HCT116 (cell line): ENCODE measurements at regions not wholly inside any gene's neighbourhood (a gene's known extent, or its start where the extent isn't known, plus 50 kb on each side); places are given as distances from the start of the nearest gene placed in this dataset.

ENCODE experiments used
- ATAC-seq: fragments of 200-7000 bp; cut with Tn5 transposase; 2 replicates; pipeline ENCODE4 v1.9.1; 2020; ENCODE audit warnings: mild to moderate bottlenecking, moderate library complexity
- BruUV-seq: library from RNA; stranded (reverse); fragments of 400-500 nt; replicated peaks from 2 replicates; lab custom pipeline; 2021; lab: Mats Ljungman, UMichigan
- CTCF ChIA-PET: fragments of 300-600 bp; sonication (Branson Sonifier 250); formaldehyde crosslinking; loops from one replicate; lab custom pipeline; 2021; ENCODE audit warnings: antibody characterized with exemption; lab: Charles Lee
- POLR2A ChIA-PET: fragments of 300-600, 350-600 bp; sonication (Branson Sonifier 250); formaldehyde crosslinking; loops from one replicate; lab custom pipeline; 2021; ENCODE audit warnings: antibody characterized with exemption; lab: Charles Lee
- RAD21 ChIA-PET, 2 experiments: fragments of 300-600 bp; sonication (Branson Sonifier 250); formaldehyde crosslinking; loops; one replicate each; lab custom pipeline; 2023; ENCODE audit warnings: low total read pairs in 2 of 2; ENCODE audit not compliant: uncharacterized antibody in 2 of 2, unreplicated experiment in 2 of 2, low non-redundant PET in 1 of 2; lab: Charles Lee
- DNase-seq: peaks from one replicate; pipeline ENCODE4 v3.0.0-alpha.2; 2010; ENCODE audit warnings: low read depth, low spot score
- H2AFZ ChIP-seq: fragments of 200-600 bp; shearing (Covaris generic), sonication (generic); 2 replicates; pipeline ENCODE4 v1.6.1; 2017; ENCODE audit warnings: low read depth, mixed run types, mixed read lengths, antibody characterized with exemption, low read length; ENCODE audit not compliant: poor library complexity, severe bottlenecking
- H3K27ac ChIP-seq: 2 replicates; pipeline ENCODE4 v1.5.1; 2012; ENCODE audit warnings: low read depth, low read length
- H3K27me3 ChIP-seq: fragments of 200-600 bp; sonication (generic); 2 replicates; pipeline ENCODE4 v1.6.1; 2016; ENCODE audit warnings: mixed run types, low read length, mixed read lengths; ENCODE audit not compliant: insufficient read depth
- H3K36me3 ChIP-seq, 2 experiments: fragments of 200-500 bp in 1 of 2; fragments of 200-600 bp in 1 of 2; sonication (Bioruptor generic) in 1 of 2; sonication (generic) in 1 of 2; 2 replicates each; pipeline versions ENCODE4 v1.5.1 to v1.6.1; 2014 to 2016; ENCODE audit warnings: low read length in 2 of 2, inconsistent platforms in 1 of 2, mixed read lengths in 1 of 2, mixed run types in 1 of 2; ENCODE audit not compliant: insufficient read depth in 2 of 2, control insufficient read depth in 1 of 2
- H3K4me1 ChIP-seq, 2 experiments: fragments of 200-600 bp in 1 of 2; sonication (generic) in 1 of 2; 2 replicates each; pipeline versions ENCODE4 v1.5.1 to v1.6.1; 2012 to 2017; ENCODE audit warnings: low read length in 2 of 2, inconsistent platforms in 1 of 2, mild to moderate bottlenecking in 1 of 2, mixed read lengths in 1 of 2, mixed run types in 1 of 2, moderate library complexity in 1 of 2; ENCODE audit not compliant: insufficient read depth in 2 of 2, control insufficient read depth in 1 of 2
- H3K4me2 ChIP-seq: fragments of 200-600 bp; sonication (generic); 2 replicates; pipeline ENCODE4 v1.6.1; 2017; ENCODE audit warnings: mixed run types, low read length, mixed read lengths
- H3K4me3 ChIP-seq, 2 experiments: fragments of 200-600 bp in 1 of 2; sonication (generic) in 1 of 2; replicated peaks in 1 of 2; 2 replicates each; pipeline ENCODE4 v1.5.1; 2011 to 2016; ENCODE audit warnings: low read length in 2 of 2, control low read depth in 1 of 2, low read depth in 1 of 2, mild to moderate bottlenecking in 1 of 2, mixed read lengths in 1 of 2, mixed run types in 1 of 2
- H3K79me2 ChIP-seq: fragments of 200-600 bp; sonication (generic); 2 replicates; pipeline ENCODE4 v1.6.1; 2017; ENCODE audit warnings: mild to moderate bottlenecking, mixed run types, low read length, moderate library complexity, mixed read lengths; ENCODE audit not compliant: insufficient read depth
- H3K9ac ChIP-seq: fragments of 200-600 bp; sonication (generic); 2 replicates; pipeline ENCODE4 v1.6.1; 2016; ENCODE audit warnings: low read length, mixed read lengths
- H3K9me2 ChIP-seq: fragments of 200-600 bp; sonication (generic), shearing (Covaris generic); 2 replicates; pipeline ENCODE4 v1.6.1; 2017; ENCODE audit warnings: mixed run types, mild to moderate bottlenecking, moderate library complexity; ENCODE audit not compliant: insufficient read depth
- H3K9me3 ChIP-seq, 2 experiments: fragments of 200-500 bp in 1 of 2; fragments of 200-600 bp in 1 of 2; sonication (Bioruptor generic) in 1 of 2; sonication (generic) in 1 of 2; 2 replicates each; pipeline ENCODE4 v1.6.1; 2014 to 2017; ENCODE audit warnings: low read length in 2 of 2, mixed read lengths in 2 of 2, inconsistent platforms in 1 of 2, low read depth in 1 of 2, mild to moderate bottlenecking in 1 of 2, mixed run types in 1 of 2, moderate library complexity in 1 of 2; ENCODE audit not compliant: control insufficient read depth in 1 of 2, insufficient read depth in 1 of 2
- H4K20me1 ChIP-seq: fragments of 200-600 bp; sonication (generic), shearing (Covaris generic); 2 replicates; pipeline ENCODE4 v1.6.1; 2017; ENCODE audit warnings: mixed run types, mild to moderate bottlenecking, moderate library complexity; ENCODE audit not compliant: insufficient read depth
- ATF3 ChIP-seq: IDR thresholded peaks from 2 replicates; pipeline ENCODE4 v1.6.1; 2012
- CBX3 ChIP-seq: IDR thresholded peaks from 2 replicates; pipeline ENCODE4 v1.6.1; 2012; ENCODE audit warnings: low read depth
- EZH2 ChIP-seq: fragments of 200-600 bp; sonication (generic); IDR thresholded peaks from 2 replicates; pipeline ENCODE4 v1.6.1; 2017; ENCODE audit warnings: antibody characterized with exemption, mixed run types
- EZH2phosphoT487 ChIP-seq: fragments of 200-600 bp; IDR thresholded peaks from 2 replicates; pipeline ENCODE4 v1.6.1; 2018; ENCODE audit warnings: antibody characterized with exemption, borderline replicate concordance
- FOSL1 ChIP-seq: IDR thresholded peaks from 2 replicates; pipeline ENCODE4 v1.6.1; 2012; ENCODE audit warnings: low read depth
- POLR2AphosphoS5 ChIP-seq: IDR thresholded peaks from 2 replicates; pipeline ENCODE4 v1.6.1; 2011; ENCODE audit warnings: mild to moderate bottlenecking, low read depth, low read length, moderate library complexity
- RAD21 ChIP-seq: IDR thresholded peaks from 2 replicates; pipeline ENCODE4 v1.6.1; 2012; ENCODE audit warnings: low read depth, mild to moderate bottlenecking
- SIN3A ChIP-seq: IDR thresholded peaks from 2 replicates; pipeline ENCODE4 v1.6.1; 2012; ENCODE audit warnings: low read depth
- YY1 ChIP-seq: IDR thresholded peaks from 2 replicates; pipeline ENCODE4 v1.6.1; 2011; ENCODE audit warnings: low read length, low read depth, moderate library complexity, mild to moderate bottlenecking; ENCODE audit not compliant: insufficient replicate concordance; ENCODE audit errors: extremely low read depth
- ZNF274 ChIP-seq: fragments of 200-500 bp; sonication (Bioruptor generic); IDR thresholded peaks from 2 replicates; pipeline ENCODE4 v1.6.1; 2014; ENCODE audit warnings: mild to moderate bottlenecking, low read depth, low read length, inconsistent platforms
- intact Hi-C: fragments of 100-400 bp; cut with micrococcal nuclease; formaldehyde crosslinking; loops from 2 replicates; pipeline ENCODE4 v1.10.0; 2022

- Histone ChIP-seq H3K9me3 (no peaks in the 10 kb centered on the region), H3K4me1 (no peaks in the 10 kb centered on the region), H3K4me2 (no peak overlapping the region), H3K27me3 (no peaks in the 10 kb centered on the region), H3K79me2 (no peaks in the 10 kb centered on the region), H2AFZ (no peak overlapping the region), H3K9ac (no peak overlapping the region), H3K27ac (no peak overlapping the region), H4K20me1 (no peaks in the 10 kb centered on the region), H3K9me2 (no peaks in the 10 kb centered on the region), H3K36me3 (no peaks in the 10 kb centered on the region), H3K4me3 (no peak overlapping the region)
- ChIA-PET CTCF (no interaction called here), POLR2A (no interaction called here), RAD21 (no interaction called here)
- DNase-seq (no peak), ATAC-seq (no peak)
- BruUV-seq: no TSS peak
- TF ChIP-seq CBX3: no peak
- intact Hi-C loops: no loop called here
Observed at GRCh38 chr4:18736551-18736950, 715.0 kb upstream of the LCORL start.

DNA sequence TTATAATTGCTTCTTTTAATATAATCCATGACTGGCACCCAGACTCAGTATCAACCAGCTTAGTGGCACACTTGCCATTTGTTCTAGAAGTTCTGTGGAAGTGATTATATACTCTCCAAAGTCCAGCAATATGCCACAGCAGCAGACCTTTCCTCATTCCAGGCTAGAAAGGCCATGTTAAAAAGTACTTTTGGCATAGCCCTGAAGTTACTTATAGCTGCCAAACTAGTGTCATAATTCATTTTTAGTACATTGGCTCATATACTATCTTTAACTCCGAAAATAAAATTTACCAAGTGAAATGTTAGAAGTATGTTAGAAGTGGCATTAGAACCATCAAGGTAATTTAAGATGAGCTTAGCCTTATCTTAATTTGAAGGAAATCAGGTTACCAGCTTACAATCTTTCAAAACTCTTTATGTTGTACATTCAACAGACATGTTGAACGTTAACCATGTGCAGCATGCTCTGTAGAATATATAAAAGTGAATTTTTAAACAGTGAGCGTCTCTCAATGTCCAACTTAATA is 714.2 kb upstream of the LCORL start:
- no peak for TF ChIP-seq CBX3
- TF ChIP-seq SIN3A: no peak
- TF ChIP-seq POLR2AphosphoS5: no peak
- TF ChIP-seq EZH2: no peak
- TF ChIP-seq ATF3: no peak
- no peak for TF ChIP-seq YY1
- no peak for TF ChIP-seq EZH2phosphoT487
- no peak for TF ChIP-seq ZNF274
- no peak for TF ChIP-seq RAD21
- TF ChIP-seq FOSL1: no peak
- no TSS peak for BruUV-seq
- no peaks in the 10 kb centered on the region for H3K27me3 ChIP-seq
- no peaks in the 10 kb centered on the region for H3K4me1 ChIP-seq
- no peak overlapping the region for H3K27ac ChIP-seq
- no peaks in the 10 kb centered on the region for H3K9me3 ChIP-seq
- ATAC-seq: no peak
- H3K4me3 ChIP-seq: no peak overlapping the region
- POLR2A ChIA-PET: no interaction called here
- DNase-seq: no peak
- H3K79me2 ChIP-seq: no peaks in the 10 kb centered on the region
- H3K9me2 ChIP-seq: no peaks in the 10 kb centered on the region
- CTCF ChIA-PET: no interaction called here
- no peak overlapping the region for H2AFZ ChIP-seq
- H3K9ac ChIP-seq: no peak overlapping the region
- H3K36me3 ChIP-seq: no peaks in the 10 kb centered on the region
- no peak overlapping the region for H3K4me2 ChIP-seq
- intact Hi-C loops: no loop called here
- RAD21 ChIA-PET: no interaction called here
- no peaks in the 10 kb centered on the region for H4K20me1 ChIP-seq
